ENCODE measurements at regions not wholly inside any gene's neighbourhood (a gene's known extent, or its start where the extent isn't known, plus 50 kb on each side); places are given as distances from the start of the nearest gene placed in this dataset.

GRCh38 chr19:30932854-30933253 is 416.4 kb downstream of the TSHZ3 start:
- peaks cover 6% of the 10 kb centered on the region in 2 donors for H3K9me3 ChIP-seq (replicated peaks in 1 of 2; ENCODE audit: control insufficient read depth in 1 of 2, insufficient read depth in 1 of 2, low read length in 2 of 2)
- H3K4me3 Mint-ChIP-seq, result no peak overlapping the region
- H3K4me1 ChIP-seq (ENCODE audit: control insufficient read depth in 1 of 2, insufficient read depth in 2 of 2, low read length in 2 of 2), result no peaks in the 10 kb centered on the region
- no peaks in the 10 kb centered on the region for H3K4me1 Mint-ChIP-seq
- 65% methylated on average over 3 of the region's 3 CpGs for WGBS (ENCODE audit: insufficient coverage)
- no peak overlapping the region for H3K9ac ChIP-seq (ENCODE audit: insufficient read depth, low read length, poor library complexity, severe bottlenecking)
- no peak for DNase-seq
- H3K4me3 ChIP-seq (replicated peaks in 1 of 3; ENCODE audit: low read depth in 2 of 3, low read length in 3 of 3), result no peak overlapping the region
- no peaks in the 10 kb centered on the region for H3K36me3 ChIP-seq (replicated peaks in 1 of 2; ENCODE audit: control insufficient read depth in 1 of 2, insufficient read depth in 2 of 2, low read length in 2 of 2)
- no peak overlapping the region for H3K4me2 ChIP-seq (replicated peaks; ENCODE audit: extremely low read depth, low read length, poor library complexity, severe bottlenecking)
- intact Hi-C loops (cut with micrococcal nuclease), result no loop called here
- no peaks in the 10 kb centered on the region for H3K36me3 Mint-ChIP-seq
- peaks cover 2 to 14% (median 9%) of the 10 kb centered on the region in 7 donors for H3K9me3 Mint-ChIP-seq
- H2AFZ ChIP-seq (ENCODE audit: insufficient read depth, low read depth, low read length, poor library complexity, severe bottlenecking), result no peak overlapping the region
- no peak for TF ChIP-seq CTCF (IDR thresholded peaks at IDR 0.05)
- no peaks in the 10 kb centered on the region for H4K20me1 ChIP-seq (ENCODE audit: insufficient read depth, low read length)
- no peak overlapping the region for H3K27ac Mint-ChIP-seq
- no peak overlapping the region for H3K27ac ChIP-seq (ENCODE audit: low read depth in 1 of 2, low read length in 2 of 2)
- no peaks in the 10 kb centered on the region for H3K79me2 ChIP-seq (ENCODE audit: insufficient read depth, low read length)
- H3K27me3 ChIP-seq (ENCODE audit: control insufficient read depth in 2 of 2, insufficient read depth in 2 of 2, low read length in 2 of 2), result no peaks in the 10 kb centered on the region
- H3K27me3 Mint-ChIP-seq (ENCODE audit: low read depth in 3 of 3), result peaks cover 2 to 5% (median 3%) of the 10 kb centered on the region in 3 donors

GRCh38 chr19:30930941-30931706 is 418.1 kb downstream of the TSHZ3 start:
- DNase-seq, result no peak
- H3K27ac Mint-ChIP-seq, result no peak overlapping the region
- intact Hi-C loops (cut with micrococcal nuclease), result no loop called here

More at GRCh38 chr19:30930941-30931706, 418.1 kb downstream of the TSHZ3 start:
- Histone ChIP-seq H2AFZ (ENCODE audit: insufficient read depth, low read depth, low read length, poor library complexity, severe bottlenecking) (no peak overlapping the region), H3K9me3 (replicated peaks in 1 of 2; ENCODE audit: control insufficient read depth in 1 of 2, insufficient read depth in 1 of 2, low read length in 2 of 2) (peaks cover 7 to 9% of the 10 kb centered on the region in 2 donors), H3K4me3 (replicated peaks in 1 of 3; ENCODE audit: low read depth in 2 of 3, low read length in 3 of 3) (no peak overlapping the region), H3K79me2 (ENCODE audit: insufficient read depth, low read length) (no peaks in the 10 kb centered on the region), H3K27ac (ENCODE audit: low read depth in 1 of 2, low read length in 2 of 2) (no peak overlapping the region), H3K4me1 (ENCODE audit: control insufficient read depth in 1 of 2, insufficient read depth in 2 of 2, low read length in 2 of 2) (no peaks in the 10 kb centered on the region), H4K20me1 (ENCODE audit: insufficient read depth, low read length) (no peaks in the 10 kb centered on the region), H3K36me3 (replicated peaks in 1 of 2; ENCODE audit: control insufficient read depth in 1 of 2, insufficient read depth in 2 of 2, low read length in 2 of 2) (no peaks in the 10 kb centered on the region), H3K9ac (ENCODE audit: insufficient read depth, low read length, poor library complexity, severe bottlenecking) (no peak overlapping the region), H3K4me2 (replicated peaks; ENCODE audit: extremely low read depth, low read length, poor library complexity, severe bottlenecking) (no peak overlapping the region), H3K27me3 (ENCODE audit: control insufficient read depth in 2 of 2, insufficient read depth in 2 of 2, low read length in 2 of 2) (no peaks in the 10 kb centered on the region)
- TF ChIP-seq CTCF (IDR thresholded peaks at IDR 0.05), result no peak
- H3K36me3 Mint-ChIP-seq, result no peaks in the 10 kb centered on the region
- H3K4me3 Mint-ChIP-seq, result no peak overlapping the region
- H3K4me1 Mint-ChIP-seq, result no peaks in the 10 kb centered on the region
- WGBS (ENCODE audit: insufficient coverage), result 90% methylated on average over 6 of the region's 12 CpGs
- peaks cover 2 to 22% (median 17%) of the 10 kb centered on the region in 7 donors for H3K9me3 Mint-ChIP-seq
- H3K27me3 Mint-ChIP-seq (ENCODE audit: low read depth in 3 of 3), result peaks cover 2 to 7% (median 7%) of the 10 kb centered on the region in 3 donors
